ENCODE measurements at regions not wholly inside any gene's neighbourhood (a gene's known extent, or its start where the extent isn't known, plus 50 kb on each side); places are given as distances from the start of the nearest gene placed in this dataset.
"Not testable (repeated sequence)": the region's sequence is repeated elsewhere in the genome, so short reads cannot be mapped to it uniquely, and the experiment has no call there.

DNA sequence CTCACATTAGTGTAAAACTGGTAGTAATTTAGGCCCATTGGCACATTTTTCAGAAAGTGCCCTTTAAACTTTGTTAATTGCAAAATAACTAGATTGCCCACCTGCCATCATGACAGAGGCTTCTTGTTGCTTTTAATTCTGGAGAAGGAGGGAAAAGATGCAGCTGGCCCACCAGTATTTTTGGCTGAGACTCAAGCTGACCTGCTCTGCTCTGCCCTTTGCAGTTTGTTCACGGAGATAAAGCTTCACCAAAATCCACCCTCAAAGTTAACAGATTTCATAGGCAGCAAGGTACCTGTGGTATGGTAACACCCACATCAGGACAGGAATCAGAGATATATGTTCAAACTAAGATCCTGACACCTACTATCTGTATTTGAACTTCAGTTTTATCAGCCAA, 170.2 kb upstream of the OR4C13 start:
- not testable (repeated sequence) for TF ChIP-seq POLR2AphosphoS5 (IDR thresholded peaks at IDR 0.05; ENCODE audit: low read depth, low read length); TAF1 (IDR thresholded peaks at IDR 0.05; ENCODE audit: borderline replicate concordance, low read depth, low read length); RFX5 (IDR thresholded peaks at IDR 0.05; ENCODE audit: low read length); TEAD4 (IDR thresholded peaks at IDR 0.05; ENCODE audit: borderline replicate concordance, insufficient read depth)
- TF ChIP-seq, protein P1, sequence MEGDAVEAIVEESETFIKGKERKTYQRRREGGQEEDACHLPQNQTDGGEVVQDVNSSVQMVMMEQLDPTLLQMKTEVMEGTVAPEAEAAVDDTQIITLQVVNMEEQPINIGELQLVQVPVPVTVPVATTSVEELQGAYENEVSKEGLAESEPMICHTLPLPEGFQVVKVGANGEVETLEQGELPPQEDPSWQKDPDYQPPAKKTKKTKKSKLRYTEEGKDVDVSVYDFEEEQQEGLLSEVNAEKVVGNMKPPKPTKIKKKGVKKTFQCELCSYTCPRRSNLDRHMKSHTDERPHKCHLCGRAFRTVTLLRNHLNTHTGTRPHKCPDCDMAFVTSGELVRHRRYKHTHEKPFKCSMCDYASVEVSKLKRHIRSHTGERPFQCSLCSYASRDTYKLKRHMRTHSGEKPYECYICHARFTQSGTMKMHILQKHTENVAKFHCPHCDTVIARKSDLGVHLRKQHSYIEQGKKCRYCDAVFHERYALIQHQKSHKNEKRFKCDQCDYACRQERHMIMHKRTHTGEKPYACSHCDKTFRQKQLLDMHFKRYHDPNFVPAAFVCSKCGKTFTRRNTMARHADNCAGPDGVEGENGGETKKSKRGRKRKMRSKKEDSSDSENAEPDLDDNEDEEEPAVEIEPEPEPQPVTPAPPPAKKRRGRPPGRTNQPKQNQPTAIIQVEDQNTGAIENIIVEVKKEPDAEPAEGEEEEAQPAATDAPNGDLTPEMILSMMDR (IDR thresholded peaks at IDR 0.05): not testable (repeated sequence)
- TF ChIP-seq, protein P2, sequence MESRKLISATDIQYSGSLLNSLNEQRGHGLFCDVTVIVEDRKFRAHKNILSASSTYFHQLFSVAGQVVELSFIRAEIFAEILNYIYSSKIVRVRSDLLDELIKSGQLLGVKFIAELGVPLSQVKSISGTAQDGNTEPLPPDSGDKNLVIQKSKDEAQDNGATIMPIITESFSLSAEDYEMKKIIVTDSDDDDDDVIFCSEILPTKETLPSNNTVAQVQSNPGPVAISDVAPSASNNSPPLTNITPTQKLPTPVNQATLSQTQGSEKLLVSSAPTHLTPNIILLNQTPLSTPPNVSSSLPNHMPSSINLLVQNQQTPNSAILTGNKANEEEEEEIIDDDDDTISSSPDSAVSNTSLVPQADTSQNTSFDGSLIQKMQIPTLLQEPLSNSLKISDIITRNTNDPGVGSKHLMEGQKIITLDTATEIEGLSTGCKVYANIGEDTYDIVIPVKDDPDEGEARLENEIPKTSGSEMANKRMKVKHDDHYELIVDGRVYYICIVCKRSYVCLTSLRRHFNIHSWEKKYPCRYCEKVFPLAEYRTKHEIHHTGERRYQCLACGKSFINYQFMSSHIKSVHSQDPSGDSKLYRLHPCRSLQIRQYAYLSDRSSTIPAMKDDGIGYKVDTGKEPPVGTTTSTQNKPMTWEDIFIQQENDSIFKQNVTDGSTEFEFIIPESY (IDR thresholded peaks at IDR 0.05; ENCODE audit: borderline replicate concordance, low read depth): not testable (repeated sequence)
- TF ChIP-seq, protein P3, sequence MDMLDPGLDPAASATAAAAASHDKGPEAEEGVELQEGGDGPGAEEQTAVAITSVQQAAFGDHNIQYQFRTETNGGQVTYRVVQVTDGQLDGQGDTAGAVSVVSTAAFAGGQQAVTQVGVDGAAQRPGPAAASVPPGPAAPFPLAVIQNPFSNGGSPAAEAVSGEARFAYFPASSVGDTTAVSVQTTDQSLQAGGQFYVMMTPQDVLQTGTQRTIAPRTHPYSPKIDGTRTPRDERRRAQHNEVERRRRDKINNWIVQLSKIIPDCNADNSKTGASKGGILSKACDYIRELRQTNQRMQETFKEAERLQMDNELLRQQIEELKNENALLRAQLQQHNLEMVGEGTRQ (IDR thresholded peaks at IDR 0.05; ENCODE audit: borderline replicate concordance, low read depth, low read length): not testable (repeated sequence)

All from SK-N-SH (cell line).